GM23248 (cell line): ENCODE measurements at regions not wholly inside any gene's neighbourhood (a gene's known extent, or its start where the extent isn't known, plus 50 kb on each side); places are given as distances from the start of the nearest gene placed in this dataset.

Experiments
- DNase-seq: peaks from one replicate; pipeline ENCODE4 v3.0.0-alpha.2; 2015
- H2AFZ ChIP-seq: fragments of 200-600 bp; sonication (generic); 2 replicates; pipeline ENCODE4 v1.6.1; 2016; ENCODE audit warnings: antibody characterized with exemption
- H3F3A ChIP-seq: fragments of 200-600 bp; sonication (generic); 2 replicates; pipeline ENCODE4 v1.6.1; 2016; ENCODE audit warnings: mild to moderate bottlenecking, antibody characterized with exemption, mixed run types; ENCODE audit not compliant: insufficient read depth
- H3K27ac ChIP-seq: fragments of 200-600 bp; sonication (generic); 2 replicates; pipeline ENCODE4 v1.5.1; 2016; ENCODE audit warnings: mild to moderate bottlenecking
- H3K27me3 ChIP-seq: fragments of 200-600 bp; sonication (generic); replicated peaks from 2 replicates; pipeline ENCODE4 v1.6.1; 2016; ENCODE audit warnings: mild to moderate bottlenecking; ENCODE audit not compliant: insufficient read depth
- H3K36me3 ChIP-seq: fragments of 200-600 bp; sonication (generic); 2 replicates; pipeline ENCODE4 v1.6.1; 2016; ENCODE audit warnings: low read depth, mild to moderate bottlenecking
- H3K4me1 ChIP-seq: fragments of 200-600 bp; sonication (generic); 2 replicates; pipeline ENCODE4 v1.6.1; 2016; ENCODE audit warnings: mild to moderate bottlenecking; ENCODE audit not compliant: insufficient read depth
- H3K4me2 ChIP-seq: fragments of 200-600 bp; sonication (generic); one replicate; pipeline ENCODE4 v1.6.1; 2016; ENCODE audit warnings: mild to moderate bottlenecking; ENCODE audit not compliant: unreplicated experiment
- H3K4me3 ChIP-seq: fragments of 200-600 bp; sonication (generic); 2 replicates; pipeline ENCODE4 v1.5.1; 2016; ENCODE audit warnings: mild to moderate bottlenecking
- H3K79me2 ChIP-seq: fragments of 200-600 bp; sonication (generic); 2 replicates; pipeline ENCODE4 v1.6.1; 2016; ENCODE audit warnings: mild to moderate bottlenecking; ENCODE audit not compliant: insufficient read depth
- H3K9ac ChIP-seq: fragments of 200-600 bp; sonication (generic); 2 replicates; pipeline ENCODE4 v1.6.1; 2016; ENCODE audit warnings: mild to moderate bottlenecking
- H3K9me2 ChIP-seq: fragments of 200-600 bp; sonication (generic); 2 replicates; pipeline ENCODE4 v1.6.1; 2016; ENCODE audit warnings: mixed run types, mild to moderate bottlenecking, moderate library complexity; ENCODE audit not compliant: insufficient read depth
- H3K9me3 ChIP-seq: fragments of 200-600 bp; sonication (generic); one replicate; pipeline ENCODE4 v1.6.1; 2017; ENCODE audit warnings: low read depth
- H4K20me1 ChIP-seq: fragments of 200-600 bp; sonication (generic); 2 replicates; pipeline ENCODE4 v1.6.0; 2016; ENCODE audit not compliant: insufficient read depth
- EZH2 ChIP-seq: fragments of 200-600 bp; sonication (generic); IDR thresholded peaks from 2 replicates; pipeline ENCODE4 v1.6.1; 2018; ENCODE audit warnings: antibody characterized with exemption, mild to moderate bottlenecking; ENCODE audit not compliant: insufficient read depth, poor library complexity, severe bottlenecking
- EZH2phosphoT487 ChIP-seq: fragments of 200-600 bp; sonication (generic); IDR thresholded peaks from 2 replicates; pipeline ENCODE4 v1.6.1; 2018; ENCODE audit warnings: antibody characterized with exemption, moderate library complexity, mild to moderate bottlenecking, low read depth; ENCODE audit not compliant: insufficient read depth
- WGBS, 2 experiments: methylation state at CpG; one replicate each; pipeline ENCODE4 v1.1.6; 2015 to 2017; ENCODE audit warnings: low lambda C conversion rate in 2 of 2, low coverage in 1 of 2; ENCODE audit errors: missing lambda C conversion rate in 2 of 2; 5-methylcytosine and 5-hydroxymethylcytosine counted together
- in situ Hi-C: fragments of 300-500 bp; cut with MboI; formaldehyde crosslinking; loops from 2 replicates; pipeline ENCODE4 v1.15.0; 2020

- Histone ChIP-seq H3K4me1 (peaks cover 14% of the 10 kb centered on the region), H3K79me2 (no peaks in the 10 kb centered on the region), H3K36me3 (no peaks in the 10 kb centered on the region), H3K4me3 (no peak overlapping the region), H3K4me2 (no peak overlapping the region), H4K20me1 (no peaks in the 10 kb centered on the region), H3F3A (peaks cover 16% of the 10 kb centered on the region), H3K27ac (no peak overlapping the region), H3K9me3 (no peaks in the 10 kb centered on the region), H3K9me2 (no peaks in the 10 kb centered on the region), H2AFZ (no peak overlapping the region), H3K27me3 (peaks cover 17% of the 10 kb centered on the region), H3K9ac (no peak overlapping the region)
- DNase-seq, result no peak
- in situ Hi-C loops, result no loop called here
- TF ChIP-seq EZH2phosphoT487 (no peak), EZH2 (no peak)
- 75 to 80% methylated on average over 9 of the region's 9 CpGs for WGBS, 2 experiments
Measured at GRCh38 chr10:78620985-78621799, 447.6 kb upstream of the ZMIZ1 start.

- Histone ChIP-seq H3K4me2 (peak overlapping the region; percentile 8), H3K27me3 (peaks cover 7% of the 10 kb centered on the region), H3F3A (peaks cover 16% of the 10 kb centered on the region), H3K9ac (no peak overlapping the region), H4K20me1 (no peaks in the 10 kb centered on the region), H3K27ac (peak overlapping the region; percentile 12; the same call in 1 of the 2 replicates), H3K4me1 (peaks cover 14% of the 10 kb centered on the region), H2AFZ (no peak overlapping the region), H3K36me3 (no peaks in the 10 kb centered on the region), H3K9me3 (no peaks in the 10 kb centered on the region), H3K79me2 (no peaks in the 10 kb centered on the region), H3K9me2 (no peaks in the 10 kb centered on the region), H3K4me3 (no peak overlapping the region)
- 24% methylated on average over 4 of the region's 4 CpGs for WGBS, 2 experiments
- TF ChIP-seq EZH2 (no peak), EZH2phosphoT487 (no peak)
- DNase-seq, result peak; percentile 87
- in situ Hi-C loops, result no loop called here
Measured at GRCh38 chr10:78623578-78624215, 445.1 kb upstream of the ZMIZ1 start.

- Histone ChIP-seq H3K4me2 (no peak overlapping the region), H3K9ac (no peak overlapping the region), H3K27ac (no peak overlapping the region), H3K9me2 (no peaks in the 10 kb centered on the region), H3K4me3 (no peak overlapping the region), H3K9me3 (no peaks in the 10 kb centered on the region), H2AFZ (no peak overlapping the region), H3K4me1 (peaks cover 14% of the 10 kb centered on the region), H4K20me1 (no peaks in the 10 kb centered on the region), H3K27me3 (peaks cover 11% of the 10 kb centered on the region), H3K79me2 (no peaks in the 10 kb centered on the region), H3K36me3 (no peaks in the 10 kb centered on the region), H3F3A (peaks cover 16% of the 10 kb centered on the region)
- 71 to 75% methylated on average over 2 of the region's 2 CpGs for WGBS, 2 experiments
- TF ChIP-seq EZH2, result no peak
- no peak for TF ChIP-seq EZH2phosphoT487
- in situ Hi-C loops, result no loop called here
- no peak for DNase-seq
Measured at GRCh38 chr10:78624791-78625190, 444.0 kb upstream of the ZMIZ1 start.

DNA sequence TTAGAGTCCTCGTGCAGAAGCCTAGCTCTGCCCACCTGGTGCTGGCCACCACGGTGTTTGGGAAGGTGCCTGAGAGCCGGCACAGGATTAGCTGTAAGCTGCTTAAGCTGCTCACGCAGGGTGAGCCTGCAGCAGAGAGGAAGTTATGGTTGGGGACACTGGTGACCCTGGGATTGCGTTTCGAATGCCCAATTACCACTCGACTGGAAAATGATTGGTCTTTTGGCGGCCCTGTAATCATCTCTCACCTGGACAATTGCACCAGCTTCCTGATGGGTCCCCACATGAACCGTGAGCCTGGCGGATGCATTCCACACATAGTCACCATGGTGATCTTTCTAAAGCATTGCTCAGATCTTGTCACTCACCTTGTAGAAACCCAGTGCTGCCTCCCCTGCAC, 442.3 kb upstream of the ZMIZ1 start:
- Histone ChIP-seq H3K9me3 (no peaks in the 10 kb centered on the region), H3K27ac (no peak overlapping the region), H3K79me2 (no peaks in the 10 kb centered on the region), H4K20me1 (no peaks in the 10 kb centered on the region), H3K4me1 (peaks cover 14% of the 10 kb centered on the region), H3K36me3 (no peaks in the 10 kb centered on the region), H3K4me2 (no peak overlapping the region), H3F3A (peaks cover 16% of the 10 kb centered on the region), H2AFZ (no peak overlapping the region), H3K9me2 (no peaks in the 10 kb centered on the region), H3K4me3 (no peak overlapping the region), H3K27me3 (peaks cover 4% of the 10 kb centered on the region; the same call in 1 of the 2 replicates), H3K9ac (no peak overlapping the region)
- WGBS, 2 experiments, result 73 to 77% methylated on average over 10 of the region's 10 CpGs
- in situ Hi-C loops, result no loop called here
- TF ChIP-seq EZH2phosphoT487 (no peak), EZH2 (no peak)
- DNase-seq, result no peak
